ENCODE measurements at regions not wholly inside any gene's neighbourhood (a gene's known extent, or its start where the extent isn't known, plus 50 kb on each side); places are given as distances from the start of the nearest gene placed in this dataset.

DNA sequence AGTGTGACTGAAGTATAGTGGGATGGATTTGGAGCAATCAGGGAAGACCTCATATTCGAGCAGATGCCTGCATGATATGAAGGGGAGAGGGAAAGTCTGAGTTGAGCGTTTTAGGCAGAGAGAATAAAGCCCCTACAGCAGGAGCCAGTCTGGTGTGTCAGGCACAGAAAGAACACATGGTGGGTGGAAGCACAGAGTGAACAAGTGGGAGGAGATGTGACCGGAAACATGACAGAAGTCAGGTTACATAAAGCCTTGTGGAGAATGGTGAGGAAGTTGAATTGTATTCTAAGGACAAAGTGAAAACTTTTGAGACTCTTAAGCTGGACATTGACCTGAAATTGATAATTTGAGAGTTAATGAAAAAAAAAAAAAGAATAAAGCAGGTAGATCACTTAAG, 541.0 kb downstream of the PLOD2 start:
- TF ChIP-seq, protein P1, sequence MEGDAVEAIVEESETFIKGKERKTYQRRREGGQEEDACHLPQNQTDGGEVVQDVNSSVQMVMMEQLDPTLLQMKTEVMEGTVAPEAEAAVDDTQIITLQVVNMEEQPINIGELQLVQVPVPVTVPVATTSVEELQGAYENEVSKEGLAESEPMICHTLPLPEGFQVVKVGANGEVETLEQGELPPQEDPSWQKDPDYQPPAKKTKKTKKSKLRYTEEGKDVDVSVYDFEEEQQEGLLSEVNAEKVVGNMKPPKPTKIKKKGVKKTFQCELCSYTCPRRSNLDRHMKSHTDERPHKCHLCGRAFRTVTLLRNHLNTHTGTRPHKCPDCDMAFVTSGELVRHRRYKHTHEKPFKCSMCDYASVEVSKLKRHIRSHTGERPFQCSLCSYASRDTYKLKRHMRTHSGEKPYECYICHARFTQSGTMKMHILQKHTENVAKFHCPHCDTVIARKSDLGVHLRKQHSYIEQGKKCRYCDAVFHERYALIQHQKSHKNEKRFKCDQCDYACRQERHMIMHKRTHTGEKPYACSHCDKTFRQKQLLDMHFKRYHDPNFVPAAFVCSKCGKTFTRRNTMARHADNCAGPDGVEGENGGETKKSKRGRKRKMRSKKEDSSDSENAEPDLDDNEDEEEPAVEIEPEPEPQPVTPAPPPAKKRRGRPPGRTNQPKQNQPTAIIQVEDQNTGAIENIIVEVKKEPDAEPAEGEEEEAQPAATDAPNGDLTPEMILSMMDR (IDR thresholded peaks at IDR 0.05; ENCODE audit: low read length) = no peak
- no peak for TF ChIP-seq EZH2 (IDR thresholded peaks at IDR 0.05; ENCODE audit: borderline replicate concordance, low read length)
